ENCODE measurements at regions not wholly inside any gene's neighbourhood (a gene's known extent, or its start where the extent isn't known, plus 50 kb on each side); places are given as distances from the start of the nearest gene placed in this dataset.
A peak's percentile ranks its signal among the peaks of the same experiment; 100 is the strongest.
"Not testable (repeated sequence)": the region's sequence is repeated elsewhere in the genome, so short reads cannot be mapped to it uniquely, and the experiment has no call there.

GRCh38 chr10:22103701-22104470, 100.4 kb upstream of the DNAJC1 start:
- peak; percentile 47 for DNase-seq (ENCODE audit: low read depth)
- peak; percentile 64 for TF ChIP-seq CTCF (conservative IDR thresholded peaks at IDR 0.05; ENCODE audit: low read depth, low read length)
- no peak overlapping the region for H3K4me3 ChIP-seq (ENCODE audit: low read depth, low read length)

GRCh38 chr10:22097696-22098095, 94.2 kb upstream of the DNAJC1 start:
- DNase-seq (ENCODE audit: low read depth): no peak

DNA sequence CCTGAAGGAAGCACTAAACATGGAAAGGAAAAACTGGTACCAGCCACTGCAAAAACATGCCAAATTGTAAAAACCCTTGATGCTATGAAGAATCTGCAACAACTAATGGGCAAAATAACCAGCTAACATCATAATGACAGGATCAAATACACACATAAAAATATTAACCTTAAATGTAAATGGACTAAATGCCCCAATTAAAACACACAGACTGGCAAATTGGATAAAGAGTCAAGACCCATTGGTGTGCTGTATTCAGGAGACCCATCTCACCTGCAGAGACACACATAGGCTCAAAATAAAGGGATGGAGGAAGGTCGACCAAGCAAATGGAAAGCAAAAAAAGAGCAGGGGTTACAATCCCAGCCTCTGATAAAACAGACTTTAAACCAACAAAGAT, 87.7 kb upstream of the DNAJC1 start:
- DNase-seq (ENCODE audit: low read depth); H3K4me3 ChIP-seq (ENCODE audit: low read depth, low read length): not testable (repeated sequence)

More at GRCh38 chr10:22097696-22098095, 94.2 kb upstream of the DNAJC1 start:
- no peak overlapping the region for H3K4me3 ChIP-seq (ENCODE audit: low read depth, low read length)
- TF ChIP-seq CTCF (conservative IDR thresholded peaks at IDR 0.05; ENCODE audit: low read depth, low read length): no peak

GRCh38 chr10:22087402-22087738, 83.8 kb upstream of the DNAJC1 start:
- DNase-seq (ENCODE audit: low read depth): no peak
- H3K4me3 ChIP-seq (ENCODE audit: low read depth, low read length): no peak overlapping the region
- no peak for TF ChIP-seq CTCF (conservative IDR thresholded peaks at IDR 0.05; ENCODE audit: low read depth, low read length)

DNA sequence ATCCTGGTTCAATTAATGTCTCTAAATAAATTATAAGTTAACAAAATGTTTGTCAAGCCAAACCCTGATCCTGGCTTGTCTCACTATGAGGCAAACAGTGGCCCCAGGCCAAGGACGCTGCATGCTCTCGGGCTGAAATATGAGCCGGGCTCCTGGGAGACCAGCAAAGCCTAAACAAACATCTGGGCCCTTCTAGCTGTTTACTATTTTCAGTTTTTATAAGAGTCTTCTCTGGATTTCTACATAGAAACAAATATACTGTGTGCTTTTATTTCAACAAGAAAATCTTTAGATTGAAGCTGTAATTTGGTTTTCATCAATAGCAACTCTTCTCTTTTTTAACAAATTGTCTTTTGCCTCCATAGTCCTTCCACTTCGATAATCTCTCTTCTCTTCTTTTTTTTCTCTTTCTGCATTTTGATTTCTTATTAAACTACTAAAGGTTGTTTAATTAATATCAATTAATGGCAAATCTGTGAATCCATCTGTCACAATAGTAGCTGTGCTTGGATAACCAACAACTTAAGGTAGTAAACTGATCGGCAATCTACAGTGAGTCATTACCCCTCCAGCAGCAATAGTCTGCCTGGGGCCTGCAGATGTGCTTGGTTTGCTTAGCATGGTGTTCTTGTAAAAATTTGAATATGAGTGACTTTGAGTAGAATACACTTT, 83.3 kb upstream of the DNAJC1 start:
- DNase-seq (ENCODE audit: low read depth): peak; percentile 91
- no peak for TF ChIP-seq CTCF (conservative IDR thresholded peaks at IDR 0.05; ENCODE audit: low read depth, low read length)
- no peak overlapping the region for H3K4me3 ChIP-seq (ENCODE audit: low read depth, low read length)

DNA sequence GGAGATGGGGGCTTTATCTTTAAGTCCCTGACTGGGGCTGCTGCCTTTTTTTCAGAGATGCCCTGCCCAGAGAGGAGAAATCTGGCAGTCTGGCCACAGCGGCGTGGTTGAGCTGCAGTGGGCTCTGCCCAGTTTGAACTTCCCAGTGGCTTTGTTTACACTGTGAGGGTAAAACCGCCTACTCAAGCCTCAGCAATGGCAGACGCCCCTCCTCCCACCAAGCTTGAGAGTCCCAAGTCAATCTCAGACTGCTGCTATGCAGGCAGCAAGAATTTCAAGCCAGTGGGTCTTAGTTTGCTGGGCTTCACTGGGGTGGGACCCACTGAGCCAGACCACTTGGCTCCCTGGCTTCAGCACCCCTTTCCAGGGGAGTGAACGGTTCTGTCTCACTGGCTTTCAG, 76.4 kb upstream of the DNAJC1 start:
- DNase-seq (ENCODE audit: low read depth); H3K4me3 ChIP-seq (ENCODE audit: low read depth, low read length): not testable (repeated sequence)

GRCh38 chr10:22071332-22071731, 67.8 kb upstream of the DNAJC1 start:
- DNase-seq (ENCODE audit: low read depth): no peak
- no peak overlapping the region for H3K4me3 ChIP-seq (ENCODE audit: low read depth, low read length)
- TF ChIP-seq CTCF (conservative IDR thresholded peaks at IDR 0.05; ENCODE audit: low read depth, low read length): no peak

DNA sequence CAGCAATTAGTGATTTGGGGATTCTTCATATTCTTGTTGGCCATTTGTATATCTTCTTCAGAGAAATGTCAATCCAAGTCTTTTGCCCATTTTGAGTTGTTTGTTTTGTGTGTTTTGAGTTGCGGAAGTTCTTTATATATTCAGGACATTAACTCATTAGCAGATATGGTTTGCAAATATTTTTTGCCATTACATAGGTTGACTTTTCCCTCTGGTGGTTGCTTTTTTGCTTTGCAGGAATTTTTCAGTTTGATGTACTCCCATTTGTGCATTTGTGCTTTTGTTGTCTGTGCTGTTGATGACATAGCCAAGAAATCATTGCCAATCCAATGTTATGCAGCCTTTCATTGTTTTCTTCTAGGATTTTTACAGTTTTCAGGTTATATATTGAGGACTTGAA, 63.6 kb upstream of the DNAJC1 start:
- DNase-seq (ENCODE audit: low read depth): peak; percentile 17
- TF ChIP-seq CTCF (conservative IDR thresholded peaks at IDR 0.05; ENCODE audit: low read depth, low read length): no peak
- no peak overlapping the region for H3K4me3 ChIP-seq (ENCODE audit: low read depth, low read length)

DNA sequence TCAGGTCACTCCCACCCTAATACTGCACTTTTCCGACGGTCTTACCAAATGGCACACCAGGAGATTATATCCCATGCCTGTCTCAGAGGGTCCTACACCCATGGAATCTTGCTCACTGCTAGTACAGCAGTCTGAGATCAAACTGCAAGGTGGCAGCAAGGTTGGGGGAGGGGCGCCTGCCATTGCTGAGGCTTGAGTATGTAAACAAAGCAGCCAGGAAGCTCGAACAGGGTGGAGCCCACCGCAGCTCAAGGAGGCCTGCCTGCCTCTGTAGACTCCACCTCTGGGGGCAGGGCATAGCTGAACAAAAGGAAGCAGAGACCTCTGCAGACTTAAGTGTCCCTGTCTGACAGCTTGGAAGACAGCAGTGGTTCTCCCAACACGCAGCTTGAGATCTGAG, 57.5 kb upstream of the DNAJC1 start:
- DNase-seq (ENCODE audit: low read depth); H3K4me3 ChIP-seq (ENCODE audit: low read depth, low read length): not testable (repeated sequence)
